ENCODE measurements at regions not wholly inside any gene's neighbourhood (a gene's known extent, or its start where the extent isn't known, plus 50 kb on each side); places are given as distances from the start of the nearest gene placed in this dataset.

DNA sequence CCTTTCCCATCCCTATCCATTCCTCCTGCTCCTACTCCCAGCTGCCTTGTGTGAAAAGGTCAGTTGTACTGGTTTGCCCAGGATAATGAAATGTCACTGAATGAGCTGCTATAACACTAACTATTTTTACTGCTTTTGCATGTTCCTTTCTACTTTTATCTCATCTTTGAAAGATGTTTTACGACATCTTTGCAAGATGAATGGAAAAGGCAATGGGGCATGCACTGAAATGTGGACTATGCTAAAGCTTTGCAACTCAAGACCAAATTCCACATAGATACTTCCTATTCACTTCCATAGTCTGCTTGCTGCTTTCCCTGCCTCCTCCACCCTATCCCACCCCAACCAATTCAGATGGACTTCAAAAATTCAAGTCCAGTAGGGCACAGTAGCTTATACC is 111.3 kb downstream of the SETD4 start:
- TF ChIP-seq SMAD3 (CRISPR knock-in tag; IDR thresholded peaks at IDR 0.05) (no peak), ADNP (CRISPR knock-in tag; IDR thresholded peaks at IDR 0.05) (no peak), MAFK (conservative IDR thresholded peaks at IDR 0.05 in 1 of 2, IDR thresholded peaks at IDR 0.05 in 1 of 2; ENCODE audit: low read length in 2 of 2) (no peak), SKI (IDR thresholded peaks at IDR 0.05; ENCODE audit: partially characterized antibody) (no peak), ZNF652 (CRISPR knock-in tag; IDR thresholded peaks at IDR 0.05; ENCODE audit: borderline replicate concordance, low read depth) (no peak), EP300 (IDR thresholded peaks at IDR 0.05; ENCODE audit: low read depth in 2 of 2, low read length in 2 of 2) (no peak), EP300 (CRISPR knock-in tag; IDR thresholded peaks at IDR 0.05; ENCODE audit: borderline replicate concordance) (no peak)

Data from HepG2 (cell line).